Kidney epithelial cell (primary cell): ENCODE measurements at regions not wholly inside any gene's neighbourhood (a gene's known extent, or its start where the extent isn't known, plus 50 kb on each side); places are given as distances from the start of the nearest gene placed in this dataset.

ENCODE experiments used
- DNase-seq: peaks from one replicate; pipeline ENCODE4 v3.0.0-alpha.2; 2010; ENCODE audit warnings: low read depth
- H3K27me3 ChIP-seq: 2 replicates; pipeline ENCODE4 v1.6.0; 2011; ENCODE audit warnings: low read length; ENCODE audit not compliant: control insufficient read depth, insufficient read depth
- H3K36me3 ChIP-seq: 2 replicates; pipeline ENCODE4 v1.5.1; 2011; ENCODE audit warnings: low read length; ENCODE audit not compliant: control insufficient read depth, insufficient read depth
- H3K4me3 ChIP-seq: 2 replicates; pipeline ENCODE4 v1.5.1; 2011; ENCODE audit warnings: low read depth, mild to moderate bottlenecking, control low read depth, low read length
- CTCF ChIP-seq: IDR thresholded peaks from 2 replicates; pipeline ENCODE4 v1.5.1; 2011; ENCODE audit warnings: mild to moderate bottlenecking, moderate library complexity, low read length, control low read depth, inconsistent platforms; ENCODE audit not compliant: insufficient read depth, poor library complexity, severe bottlenecking

GRCh38 chr2:16247326-16248122 lies 307.2 kb downstream of the MYCN start:
- no peaks in the 10 kb centered on the region for H3K27me3 ChIP-seq
- H3K4me3 ChIP-seq: no peak overlapping the region
- DNase-seq: no peak
- H3K36me3 ChIP-seq: no peaks in the 10 kb centered on the region
- no peak for TF ChIP-seq CTCF

- TF ChIP-seq CTCF: no peak
- no peak for DNase-seq
- Histone ChIP-seq H3K27me3 (no peaks in the 10 kb centered on the region), H3K36me3 (no peaks in the 10 kb centered on the region), H3K4me3 (no peak overlapping the region)
Observed at GRCh38 chr2:16246911-16247310, 306.6 kb downstream of the MYCN start.

GRCh38 chr2:16246281-16246850 lies 306.0 kb downstream of the MYCN start:
- H3K36me3 ChIP-seq: no peaks in the 10 kb centered on the region
- DNase-seq: no peak
- TF ChIP-seq CTCF: no peak
- no peak overlapping the region for H3K4me3 ChIP-seq
- H3K27me3 ChIP-seq: no peaks in the 10 kb centered on the region

GRCh38 chr2:16245481-16246054 lies 305.2 kb downstream of the MYCN start:
- TF ChIP-seq CTCF: no peak
- Histone ChIP-seq H3K36me3 (no peaks in the 10 kb centered on the region), H3K27me3 (no peaks in the 10 kb centered on the region), H3K4me3 (no peak overlapping the region)
- no peak for DNase-seq

- TF ChIP-seq CTCF: no peak
- no peaks in the 10 kb centered on the region for H3K27me3 ChIP-seq
- H3K36me3 ChIP-seq: no peaks in the 10 kb centered on the region
- H3K4me3 ChIP-seq: no peak overlapping the region
- DNase-seq: no peak
Observed at GRCh38 chr2:16244966-16245320, 304.6 kb downstream of the MYCN start.
